Activated T-cell treated with anti-CD3 and anti-CD28 coated beads for 24 hours (primary cell): ENCODE measurements at regions not wholly inside any gene's neighbourhood (a gene's known extent, or its start where the extent isn't known, plus 50 kb on each side); places are given as distances from the start of the nearest gene placed in this dataset.

Source experiments
- DNase-seq: peaks from one replicate; pipeline ENCODE4 v3.0.0-alpha.2; 2020; ENCODE audit warnings: low read depth

- no peak for DNase-seq
These were observed 51.4 kb upstream of the CHMP2B start for GRCh38 chr3:87175732-87176131.

- no peak for DNase-seq
These were observed 53.3 kb upstream of the CHMP2B start for GRCh38 chr3:87173776-87174175.

DNA sequence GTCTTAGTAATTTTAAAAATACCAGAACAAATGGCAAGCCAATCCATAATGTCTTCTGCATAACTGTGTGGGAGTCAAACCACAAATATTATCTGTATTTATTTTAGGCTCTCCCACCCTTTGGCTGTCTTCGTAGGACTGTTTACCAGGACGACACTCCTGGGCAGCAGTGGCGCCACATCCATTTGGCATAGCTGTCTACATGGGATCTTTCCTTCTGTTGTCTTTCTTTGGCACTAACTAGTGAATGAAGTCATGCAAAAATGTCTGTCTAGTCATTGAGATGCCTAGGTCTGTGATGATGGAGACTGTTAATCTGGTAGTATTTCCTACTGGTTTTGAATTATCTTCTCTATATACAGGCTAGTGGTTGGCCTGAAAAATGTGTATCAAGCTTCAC lies 54.0 kb upstream of the CHMP2B start:
- DNase-seq, result no peak

GRCh38 chr3:87167628-87168456 lies 59.3 kb upstream of the CHMP2B start:
- peak; percentile 16 for DNase-seq

DNA sequence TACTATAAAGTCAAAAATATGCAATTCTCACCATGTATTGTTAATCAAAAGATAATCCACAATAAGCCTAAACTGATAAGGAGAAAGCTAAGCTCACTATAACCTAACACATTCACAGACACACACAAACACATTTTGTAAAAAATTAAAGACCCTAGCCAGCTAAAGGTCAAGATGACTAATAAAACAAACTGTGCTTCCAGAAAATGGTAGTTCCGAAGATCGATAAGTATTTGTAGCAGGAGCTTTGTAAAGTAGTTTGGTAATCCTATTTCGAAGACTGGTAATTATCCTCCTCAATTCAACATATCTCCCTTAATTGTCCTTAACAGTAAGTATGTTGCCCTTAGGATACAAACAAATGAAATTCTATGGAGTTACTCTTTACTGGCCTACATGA lies 62.9 kb upstream of the CHMP2B start:
- no peak for DNase-seq

GRCh38 chr3:87161851-87162250 lies 65.3 kb upstream of the CHMP2B start:
- DNase-seq, result no peak

- DNase-seq, result no peak
These were observed 65.7 kb upstream of the CHMP2B start for GRCh38 chr3:87161417-87161816.

DNA sequence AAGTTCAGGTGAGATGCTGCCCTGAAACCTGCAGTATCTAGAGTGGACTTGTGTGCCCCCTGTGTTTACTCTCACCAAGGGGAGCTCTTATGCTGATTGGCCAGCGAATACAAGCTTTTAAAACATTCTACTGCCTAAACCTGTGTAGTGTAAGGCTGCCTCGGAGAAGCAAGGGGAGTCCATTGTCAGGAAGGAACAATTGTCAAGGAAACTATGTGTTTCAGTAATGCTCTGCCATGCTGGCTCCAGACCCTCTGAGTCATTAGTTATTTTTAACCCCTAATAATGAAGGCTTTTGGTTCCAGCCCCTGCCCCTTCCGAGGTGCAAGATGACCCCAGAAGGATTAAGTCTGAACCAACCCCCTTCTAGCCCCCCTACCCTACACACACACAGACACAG lies 66.1 kb upstream of the CHMP2B start:
- no peak for DNase-seq

- DNase-seq, result no peak
These were observed 68.3 kb upstream of the CHMP2B start for GRCh38 chr3:87158823-87159222.

DNA sequence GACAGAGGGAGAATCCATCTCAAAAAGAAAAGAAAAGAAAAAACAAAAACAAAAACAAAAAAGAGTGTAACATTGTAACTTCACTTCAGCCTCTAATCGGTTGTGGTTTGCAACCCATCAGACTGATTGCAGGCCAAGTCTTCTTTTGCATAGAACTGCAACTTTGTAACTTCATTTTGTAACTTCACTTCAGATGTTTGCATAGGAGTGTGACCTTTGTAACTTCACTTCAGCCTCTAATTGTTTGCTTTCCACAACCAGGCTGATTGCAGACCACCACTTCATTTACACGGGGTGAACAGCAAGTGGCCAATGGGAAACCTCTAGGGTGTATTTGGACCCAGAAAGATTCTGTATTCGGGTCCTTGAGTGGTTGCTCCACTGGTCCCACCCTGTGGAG lies 79.1 kb upstream of the CHMP2B start:
- no peak for DNase-seq

DNA sequence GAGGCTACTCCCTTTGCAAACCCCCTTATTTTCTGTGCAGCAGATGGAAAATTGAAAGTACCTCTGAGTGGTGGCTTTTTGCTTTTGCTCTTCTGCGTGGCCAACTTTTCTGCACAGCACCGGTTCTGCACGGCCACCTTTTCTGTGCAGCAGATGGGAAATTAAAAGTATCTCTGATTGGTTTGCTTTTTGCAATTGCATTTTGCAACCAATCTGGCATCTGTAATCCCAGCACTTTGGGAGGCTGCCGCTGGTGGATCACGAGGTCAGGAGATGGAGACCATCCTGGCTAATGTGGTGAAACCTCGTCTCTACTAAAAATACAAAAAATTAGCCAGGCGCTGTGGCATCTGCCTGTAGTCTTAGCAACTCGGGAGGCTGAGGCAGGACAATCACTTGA lies 79.5 kb upstream of the CHMP2B start:
- no peak for DNase-seq

DNA sequence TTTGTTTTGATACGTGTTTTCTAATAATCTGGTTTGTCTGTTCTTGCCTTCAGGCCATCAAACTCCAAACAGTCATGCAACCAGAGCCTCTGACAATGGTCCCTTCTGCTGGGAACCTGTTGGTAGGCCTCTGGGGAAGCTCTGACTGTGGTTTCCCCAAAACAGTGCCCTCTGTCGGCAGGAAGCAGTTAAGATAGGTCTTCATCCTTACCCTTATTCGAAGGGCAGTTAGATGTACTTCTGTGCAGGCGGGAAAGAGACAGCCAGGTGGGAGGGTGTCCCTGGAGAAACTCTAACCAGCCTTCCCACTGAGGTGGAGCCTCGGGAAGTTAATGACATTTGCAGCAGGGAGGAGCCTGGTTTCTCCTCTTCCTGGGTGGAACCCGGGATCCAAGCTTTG lies 81.6 kb upstream of the CHMP2B start:
- no peak for DNase-seq

GRCh38 chr3:87136066-87136596 lies 91.0 kb upstream of the CHMP2B start:
- DNase-seq, result no peak

DNA sequence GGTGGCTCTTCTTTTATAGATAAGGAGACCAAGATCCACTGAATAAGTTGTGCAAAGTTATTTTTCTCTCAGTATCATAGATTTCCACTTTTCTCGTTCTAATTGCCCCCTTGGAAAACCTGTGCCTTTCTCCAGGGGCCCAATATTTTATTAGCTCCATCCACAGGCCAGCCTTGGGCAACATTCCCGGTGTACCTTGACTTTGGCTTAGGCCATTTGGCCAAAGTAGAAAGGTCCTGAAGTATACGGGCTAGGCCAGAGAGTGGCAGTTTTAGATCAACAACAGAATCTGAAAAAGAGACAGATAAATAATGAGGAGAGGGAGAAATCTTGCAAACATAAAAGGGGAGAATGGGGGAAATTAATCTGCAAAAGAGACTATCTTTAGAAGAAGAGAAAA lies 91.7 kb upstream of the CHMP2B start:
- no peak for DNase-seq

DNA sequence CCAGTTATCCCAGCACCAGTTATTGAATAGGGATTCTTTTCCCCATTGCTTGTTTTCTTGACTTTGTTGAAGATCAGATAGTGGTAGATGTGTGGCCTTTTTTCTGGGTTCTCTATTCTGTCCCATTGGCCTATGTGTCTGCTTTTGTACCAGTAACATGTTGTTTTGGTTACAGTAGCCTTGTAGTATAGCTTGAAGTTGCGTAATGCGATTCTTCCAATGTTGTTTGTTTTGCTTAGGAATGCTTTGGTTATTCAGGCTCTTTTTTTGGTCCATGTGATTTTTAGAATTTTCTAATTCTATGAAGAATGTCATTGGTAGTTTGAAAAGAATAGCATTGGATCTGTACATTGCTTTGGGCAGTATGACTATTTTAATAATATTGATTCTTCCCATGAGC lies 94.3 kb upstream of the CHMP2B start:
- no peak for DNase-seq

GRCh38 chr3:87128006-87128405 lies 99.1 kb upstream of the CHMP2B start:
- DNase-seq, result no peak

DNA sequence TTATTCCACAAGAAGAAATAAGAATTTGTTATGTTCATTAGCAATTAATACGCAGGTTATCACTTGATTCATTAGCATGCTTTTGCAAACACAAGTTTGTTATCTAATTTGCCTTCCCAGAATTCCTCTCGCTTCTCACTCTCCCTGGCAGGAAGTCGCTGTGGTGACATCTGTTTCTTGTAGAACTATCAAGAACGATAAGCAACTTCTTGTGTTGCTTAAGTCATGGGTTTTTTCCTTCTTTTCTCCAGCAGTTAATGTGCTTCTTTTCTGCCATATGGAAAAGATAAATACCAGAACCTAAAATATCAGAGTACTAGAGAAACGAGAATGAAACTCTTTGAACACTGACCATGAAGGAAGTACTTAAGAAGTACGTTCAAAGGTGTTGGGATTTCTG lies 99.8 kb upstream of the CHMP2B start:
- DNase-seq, result no peak

- no peak for DNase-seq
These were observed 100.8 kb upstream of the CHMP2B start for GRCh38 chr3:87126321-87126720.

DNA sequence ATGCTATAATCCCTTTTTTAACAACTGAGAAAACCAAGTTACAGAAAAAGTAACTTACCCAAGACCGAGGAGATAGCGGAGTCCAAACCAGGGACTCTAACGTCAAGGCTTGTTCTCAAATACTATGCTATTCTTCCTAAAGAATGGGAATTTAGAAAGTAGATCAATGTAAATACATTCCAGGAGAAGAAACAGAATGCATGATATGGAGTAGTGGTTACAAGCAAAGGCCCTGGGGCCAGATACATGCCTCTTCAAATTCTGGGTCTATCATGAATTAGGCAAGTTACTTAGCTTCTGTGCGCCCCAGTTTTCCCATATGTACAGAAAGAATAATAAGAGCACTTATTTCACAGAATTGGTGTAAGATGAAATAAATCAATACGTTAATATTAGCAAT lies 102.0 kb upstream of the CHMP2B start:
- DNase-seq, result no peak

- no peak for DNase-seq
These were observed 104.3 kb upstream of the CHMP2B start for GRCh38 chr3:87122766-87123165.

GRCh38 chr3:87121856-87122255 lies 105.3 kb upstream of the CHMP2B start:
- DNase-seq, result no peak

- DNase-seq, result no peak
These were observed 106.2 kb upstream of the CHMP2B start for GRCh38 chr3:87120881-87121280.

GRCh38 chr3:87120236-87120635 lies 106.9 kb upstream of the CHMP2B start:
- no peak for DNase-seq

- DNase-seq, result no peak
These were observed 117.6 kb upstream of the CHMP2B start for GRCh38 chr3:87109465-87109864.
